ENCODE measurements at regions not wholly inside any gene's neighbourhood (a gene's known extent, or its start where the extent isn't known, plus 50 kb on each side); places are given as distances from the start of the nearest gene placed in this dataset.

DNA sequence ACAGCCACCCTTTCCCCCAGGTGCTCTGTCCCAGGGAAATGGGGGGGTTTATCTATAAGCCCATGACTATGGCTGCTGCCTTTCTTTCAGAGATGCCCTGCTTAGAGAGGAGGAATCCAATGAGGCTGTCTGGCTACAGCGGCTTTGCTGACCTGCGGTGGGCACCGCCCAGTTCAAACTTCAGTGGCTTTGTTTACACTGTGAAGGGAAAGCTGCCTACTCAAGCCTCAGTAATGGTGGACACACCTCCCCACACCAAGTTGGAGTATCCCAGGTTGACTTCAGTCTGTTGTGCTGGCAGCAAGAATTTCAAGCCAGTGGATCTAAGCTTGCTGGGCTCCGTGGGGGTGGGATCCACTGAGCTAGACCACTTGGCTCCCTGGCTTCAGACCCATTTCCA is 869.2 kb downstream of the SLC6A15 start:
- H3K27ac ChIP-seq (ENCODE audit: low read depth, low read length): no peak overlapping the region
- no peak overlapping the region for H2AFZ ChIP-seq (ENCODE audit: low read depth, low read length)
- no peak overlapping the region for H3K4me3 ChIP-seq (ENCODE audit: insufficient read depth, low read depth, low read length)
- TF ChIP-seq EZH2 (IDR thresholded peaks at IDR 0.05; ENCODE audit: insufficient read depth, low read length): no peak
- TF ChIP-seq, protein P1, sequence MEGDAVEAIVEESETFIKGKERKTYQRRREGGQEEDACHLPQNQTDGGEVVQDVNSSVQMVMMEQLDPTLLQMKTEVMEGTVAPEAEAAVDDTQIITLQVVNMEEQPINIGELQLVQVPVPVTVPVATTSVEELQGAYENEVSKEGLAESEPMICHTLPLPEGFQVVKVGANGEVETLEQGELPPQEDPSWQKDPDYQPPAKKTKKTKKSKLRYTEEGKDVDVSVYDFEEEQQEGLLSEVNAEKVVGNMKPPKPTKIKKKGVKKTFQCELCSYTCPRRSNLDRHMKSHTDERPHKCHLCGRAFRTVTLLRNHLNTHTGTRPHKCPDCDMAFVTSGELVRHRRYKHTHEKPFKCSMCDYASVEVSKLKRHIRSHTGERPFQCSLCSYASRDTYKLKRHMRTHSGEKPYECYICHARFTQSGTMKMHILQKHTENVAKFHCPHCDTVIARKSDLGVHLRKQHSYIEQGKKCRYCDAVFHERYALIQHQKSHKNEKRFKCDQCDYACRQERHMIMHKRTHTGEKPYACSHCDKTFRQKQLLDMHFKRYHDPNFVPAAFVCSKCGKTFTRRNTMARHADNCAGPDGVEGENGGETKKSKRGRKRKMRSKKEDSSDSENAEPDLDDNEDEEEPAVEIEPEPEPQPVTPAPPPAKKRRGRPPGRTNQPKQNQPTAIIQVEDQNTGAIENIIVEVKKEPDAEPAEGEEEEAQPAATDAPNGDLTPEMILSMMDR (IDR thresholded peaks at IDR 0.05; ENCODE audit: insufficient read depth, low read depth, low read length): no peak
- no peak overlapping the region for H3K9ac ChIP-seq (ENCODE audit: low read length)
- Mint-ChIP-seq H3K27me3 (ENCODE audit: low read depth, unreplicated experiment) (no peaks in the 10 kb centered on the region), H3K4me3 (ENCODE audit: unreplicated experiment) (no peak overlapping the region), H3K4me1 (ENCODE audit: low read depth, unreplicated experiment) (no peaks in the 10 kb centered on the region), H3K27ac (ENCODE audit: unreplicated experiment) (no peak overlapping the region), H3K9me3 (ENCODE audit: unreplicated experiment) (no peaks in the 10 kb centered on the region), H3K36me3 (ENCODE audit: low read depth, unreplicated experiment) (no peaks in the 10 kb centered on the region)
- no peaks in the 10 kb centered on the region for H3K27me3 ChIP-seq (ENCODE audit: insufficient read depth, low read length)
- no peaks in the 10 kb centered on the region for H3K9me3 ChIP-seq (ENCODE audit: insufficient read depth, low read depth, low read length)
- DNase-seq (ENCODE audit: low read depth) (no peak), FAIRE-seq (no peak)
- H3K36me3 ChIP-seq (ENCODE audit: insufficient read depth, low read length): no peaks in the 10 kb centered on the region
- no peaks in the 10 kb centered on the region for H4K20me1 ChIP-seq (ENCODE audit: insufficient read depth, low read length)
- no peak overlapping the region for H3K4me2 ChIP-seq (ENCODE audit: low read length)
- no peaks in the 10 kb centered on the region for H3K79me2 ChIP-seq (ENCODE audit: insufficient read depth, low read length)
- no peaks in the 10 kb centered on the region for H3K4me1 ChIP-seq (ENCODE audit: insufficient read depth, low read length)

DNA sequence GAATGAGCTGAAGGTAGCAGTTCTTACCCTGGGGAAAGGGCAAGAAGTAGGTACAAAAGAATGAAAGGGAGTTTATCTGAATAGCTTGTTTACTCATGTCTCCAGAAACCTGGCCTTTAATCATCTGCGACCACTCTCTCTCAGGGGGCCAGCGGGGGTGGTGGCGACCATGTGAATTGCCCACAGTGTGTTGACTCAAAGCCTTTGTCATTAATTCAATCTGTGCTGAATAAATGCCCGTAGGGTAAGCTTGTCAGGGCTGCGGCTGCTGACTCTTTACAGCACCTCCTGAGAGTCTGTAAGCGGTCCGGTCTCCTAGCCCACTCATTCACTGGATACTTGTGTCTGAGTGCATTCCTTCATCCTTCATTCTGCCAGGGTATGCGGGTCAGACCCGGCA is 874.4 kb downstream of the SLC6A15 start:
- Mint-ChIP-seq H3K27ac (ENCODE audit: unreplicated experiment) (no peak overlapping the region), H3K27me3 (ENCODE audit: low read depth, unreplicated experiment) (no peaks in the 10 kb centered on the region), H3K9me3 (ENCODE audit: unreplicated experiment) (no peaks in the 10 kb centered on the region), H3K4me1 (ENCODE audit: low read depth, unreplicated experiment) (no peaks in the 10 kb centered on the region), H3K36me3 (ENCODE audit: low read depth, unreplicated experiment) (no peaks in the 10 kb centered on the region), H3K4me3 (ENCODE audit: unreplicated experiment) (no peak overlapping the region)
- DNase-seq (ENCODE audit: low read depth) (no peak), FAIRE-seq (no peak)
- TF ChIP-seq EZH2 (IDR thresholded peaks at IDR 0.05; ENCODE audit: insufficient read depth, low read length): no peak
- TF ChIP-seq, protein P1 (IDR thresholded peaks at IDR 0.05; ENCODE audit: insufficient read depth, low read depth, low read length): no peak
- H2AFZ ChIP-seq (ENCODE audit: low read depth, low read length): no peak overlapping the region
- H3K36me3 ChIP-seq (ENCODE audit: insufficient read depth, low read length): no peaks in the 10 kb centered on the region
- no peak overlapping the region for H3K4me3 ChIP-seq (ENCODE audit: insufficient read depth, low read depth, low read length)
- H4K20me1 ChIP-seq (ENCODE audit: insufficient read depth, low read length): no peaks in the 10 kb centered on the region
- H3K4me2 ChIP-seq (ENCODE audit: low read length): no peak overlapping the region
- no peaks in the 10 kb centered on the region for H3K4me1 ChIP-seq (ENCODE audit: insufficient read depth, low read length)
- H3K79me2 ChIP-seq (ENCODE audit: insufficient read depth, low read length): no peaks in the 10 kb centered on the region
- H3K27ac ChIP-seq (ENCODE audit: low read depth, low read length): no peak overlapping the region
- H3K27me3 ChIP-seq (ENCODE audit: insufficient read depth, low read length): no peaks in the 10 kb centered on the region
- no peaks in the 10 kb centered on the region for H3K9me3 ChIP-seq (ENCODE audit: insufficient read depth, low read depth, low read length)
- H3K9ac ChIP-seq (ENCODE audit: low read length): no peak overlapping the region

DNA sequence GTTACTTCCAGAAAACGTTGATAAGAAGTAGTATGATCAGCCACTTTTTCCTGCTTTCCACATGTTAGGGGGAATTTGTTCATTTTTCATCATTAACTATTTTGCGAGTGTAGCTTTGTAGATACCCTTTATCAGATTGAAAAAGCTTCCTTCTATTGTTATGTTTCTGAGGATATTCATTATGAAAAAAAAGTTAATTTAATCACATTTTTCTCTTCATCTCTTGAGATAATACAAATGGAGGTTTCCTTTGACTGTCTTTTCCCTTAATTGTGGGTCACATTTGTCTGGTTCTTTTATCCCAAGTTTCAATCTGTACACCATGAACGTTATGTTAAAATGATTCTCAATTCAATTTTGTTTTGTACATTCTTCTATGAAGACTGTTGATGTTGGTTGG is 875.7 kb downstream of the SLC6A15 start:
- Histone ChIP-seq H4K20me1 (ENCODE audit: insufficient read depth, low read length) (no peaks in the 10 kb centered on the region), H3K9me3 (ENCODE audit: insufficient read depth, low read depth, low read length) (peaks cover 5% of the 10 kb centered on the region), H3K4me3 (ENCODE audit: insufficient read depth, low read depth, low read length) (no peak overlapping the region), H3K4me1 (ENCODE audit: insufficient read depth, low read length) (no peaks in the 10 kb centered on the region), H3K27ac (ENCODE audit: low read depth, low read length) (no peak overlapping the region), H3K79me2 (ENCODE audit: insufficient read depth, low read length) (no peaks in the 10 kb centered on the region), H3K27me3 (ENCODE audit: insufficient read depth, low read length) (no peaks in the 10 kb centered on the region), H2AFZ (ENCODE audit: low read depth, low read length) (no peak overlapping the region), H3K9ac (ENCODE audit: low read length) (no peak overlapping the region), H3K36me3 (ENCODE audit: insufficient read depth, low read length) (no peaks in the 10 kb centered on the region), H3K4me2 (ENCODE audit: low read length) (no peak overlapping the region)
- Mint-ChIP-seq H3K27me3 (ENCODE audit: low read depth, unreplicated experiment) (no peaks in the 10 kb centered on the region), H3K4me3 (ENCODE audit: unreplicated experiment) (no peak overlapping the region), H3K4me1 (ENCODE audit: low read depth, unreplicated experiment) (no peaks in the 10 kb centered on the region), H3K9me3 (ENCODE audit: unreplicated experiment) (no peaks in the 10 kb centered on the region), H3K36me3 (ENCODE audit: low read depth, unreplicated experiment) (no peaks in the 10 kb centered on the region), H3K27ac (ENCODE audit: unreplicated experiment) (no peak overlapping the region)
- TF ChIP-seq EZH2 (IDR thresholded peaks at IDR 0.05; ENCODE audit: insufficient read depth, low read length): no peak
- TF ChIP-seq, protein P1 (IDR thresholded peaks at IDR 0.05; ENCODE audit: insufficient read depth, low read depth, low read length): no peak
- FAIRE-seq (no peak), DNase-seq (ENCODE audit: low read depth) (no peak)

All from astrocyte (in vitro differentiated cells and primary cell).